ENCODE measurements at regions not wholly inside any gene's neighbourhood (a gene's known extent, or its start where the extent isn't known, plus 50 kb on each side); places are given as distances from the start of the nearest gene placed in this dataset.

DNA sequence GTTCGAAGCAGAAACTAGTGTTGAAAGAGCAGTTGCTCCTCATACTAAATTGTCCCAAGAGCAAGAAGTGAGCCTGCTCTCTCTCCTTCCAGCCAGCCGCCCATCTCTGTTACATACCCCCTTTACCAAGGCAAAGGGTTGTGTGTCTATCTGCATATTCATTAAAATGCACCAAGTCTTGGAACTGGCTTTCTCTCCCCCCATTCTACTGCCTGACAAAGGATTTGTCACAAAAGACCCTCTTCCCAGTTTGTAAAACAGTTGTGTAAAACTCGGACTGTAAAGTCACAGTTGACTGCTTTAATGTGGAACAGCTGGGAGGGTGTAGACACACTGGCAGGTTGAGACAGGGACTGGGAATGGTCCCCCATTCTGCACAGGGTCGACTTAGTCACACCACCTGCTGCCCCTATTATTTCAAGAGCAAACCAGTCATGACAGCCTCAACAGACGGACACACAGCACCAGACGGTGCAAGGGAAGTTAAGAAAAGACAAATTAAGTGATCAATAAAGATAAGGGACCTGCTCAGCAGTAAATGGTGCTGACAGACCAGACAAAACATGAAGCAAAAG, 60.0 kb upstream of the HTATIP2 start:
- Histone ChIP-seq H3K36me3 (no peaks in the 10 kb centered on the region), H3K4me1 (ENCODE audit: control insufficient read depth in 1 of 2, low read depth in 2 of 2) (no peaks in the 10 kb centered on the region), H3K27me3 (replicated peaks; ENCODE audit: insufficient read depth) (no peaks in the 10 kb centered on the region), H3K27ac (no peak overlapping the region), H3K9me3 (no peaks in the 10 kb centered on the region), H3K4me3 (no peak overlapping the region)
- TF ChIP-seq CTCF (IDR thresholded peaks at IDR 0.05) = no peak
- ATAC-seq (ENCODE audit: insufficient number of reproducible peaks, low FRiP score, low read depth) (no peak), DNase-seq (ENCODE audit: low spot score) (no peak)

GRCh38 chr11:20293992-20294391, 69.5 kb upstream of the HTATIP2 start:
- DNase-seq (ENCODE audit: low spot score) = no peak
- Histone ChIP-seq H3K27me3 (replicated peaks; ENCODE audit: insufficient read depth) (no peaks in the 10 kb centered on the region), H3K4me1 (ENCODE audit: control insufficient read depth in 1 of 2, low read depth in 2 of 2) (no peaks in the 10 kb centered on the region), H3K36me3 (no peaks in the 10 kb centered on the region), H3K9me3 (no peaks in the 10 kb centered on the region), H3K27ac (no peak overlapping the region), H3K4me3 (no peak overlapping the region)
- ATAC-seq (ENCODE audit: insufficient number of reproducible peaks, low FRiP score, low read depth) = no peak
- TF ChIP-seq CTCF (IDR thresholded peaks at IDR 0.05) = no peak

DNA sequence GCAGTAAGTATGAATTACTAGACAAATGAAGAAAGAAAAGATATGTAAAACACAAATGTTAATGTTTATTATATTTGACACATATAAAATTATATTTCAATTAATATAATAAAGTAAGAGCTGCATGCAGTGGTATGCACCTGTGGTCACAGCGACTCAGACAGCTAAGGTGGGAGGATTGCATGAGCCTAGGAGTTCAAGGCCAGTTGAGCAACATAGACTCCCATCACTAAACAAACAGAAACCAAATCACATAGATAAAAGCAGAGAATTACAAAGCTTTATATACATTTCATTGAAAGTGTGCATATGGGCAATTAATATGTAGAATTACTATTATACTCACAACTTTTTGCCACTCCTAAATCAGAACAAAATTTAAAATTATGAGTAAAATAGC, 70.0 kb upstream of the HTATIP2 start:
- no peak for TF ChIP-seq CTCF (IDR thresholded peaks at IDR 0.05)
- DNase-seq (ENCODE audit: low spot score) (no peak), ATAC-seq (ENCODE audit: insufficient number of reproducible peaks, low FRiP score, low read depth) (no peak)
- H3K4me3 ChIP-seq = no peak overlapping the region
- no peaks in the 10 kb centered on the region for H3K36me3 ChIP-seq
- no peaks in the 10 kb centered on the region for H3K9me3 ChIP-seq
- H3K27ac ChIP-seq = no peak overlapping the region
- no peaks in the 10 kb centered on the region for H3K27me3 ChIP-seq (replicated peaks; ENCODE audit: insufficient read depth)
- H3K4me1 ChIP-seq (ENCODE audit: control insufficient read depth in 1 of 2, low read depth in 2 of 2) = no peaks in the 10 kb centered on the region

DNA sequence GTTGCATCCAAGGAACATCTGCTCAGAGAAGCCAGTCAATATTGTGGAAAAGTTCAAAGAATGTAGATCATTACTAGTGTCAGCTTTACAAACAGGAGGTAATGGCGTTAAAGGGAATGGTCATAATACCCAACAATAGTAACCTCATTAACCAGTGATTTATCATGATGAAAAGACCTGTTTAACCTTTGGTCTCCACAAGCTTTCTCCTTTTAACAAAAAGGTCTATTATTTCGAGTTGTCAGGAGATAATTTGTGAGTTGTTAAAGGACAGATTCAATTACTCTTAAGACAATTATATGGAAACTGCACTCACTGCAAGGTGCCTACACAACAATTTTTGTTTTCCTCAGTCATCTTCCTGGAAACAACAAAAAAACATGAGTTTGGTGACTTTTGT, 73.8 kb upstream of the HTATIP2 start:
- DNase-seq (ENCODE audit: low spot score) (no peak), ATAC-seq (ENCODE audit: insufficient number of reproducible peaks, low FRiP score, low read depth) (no peak)
- Histone ChIP-seq H3K27me3 (replicated peaks; ENCODE audit: insufficient read depth) (no peaks in the 10 kb centered on the region), H3K9me3 (no peaks in the 10 kb centered on the region), H3K4me1 (ENCODE audit: control insufficient read depth in 1 of 2, low read depth in 2 of 2) (no peaks in the 10 kb centered on the region), H3K27ac (no peak overlapping the region), H3K36me3 (no peaks in the 10 kb centered on the region), H3K4me3 (no peak overlapping the region)
- no peak for TF ChIP-seq CTCF (IDR thresholded peaks at IDR 0.05)

DNA sequence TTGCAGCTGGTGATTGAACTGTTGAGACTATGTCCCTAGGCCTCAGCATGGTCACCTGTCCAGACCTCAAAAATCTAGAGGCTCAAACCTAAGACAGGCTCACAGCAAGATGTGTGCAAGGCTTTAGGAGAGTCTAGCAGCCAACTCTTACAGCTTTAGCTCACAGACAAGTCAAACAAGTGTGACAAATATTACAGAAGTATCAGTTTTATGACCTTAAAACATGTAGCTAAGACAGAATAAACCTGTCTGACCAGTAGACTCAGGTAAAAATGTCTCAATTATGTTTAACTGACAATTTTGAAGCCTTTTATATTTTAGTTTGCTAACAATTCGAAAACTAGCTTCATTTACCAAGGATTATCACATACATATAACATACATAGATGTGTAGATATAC, 80.0 kb upstream of the HTATIP2 start:
- Histone ChIP-seq H3K9me3 (no peaks in the 10 kb centered on the region), H3K4me3 (no peak overlapping the region), H3K27ac (no peak overlapping the region), H3K36me3 (no peaks in the 10 kb centered on the region), H3K27me3 (replicated peaks; ENCODE audit: insufficient read depth) (no peaks in the 10 kb centered on the region), H3K4me1 (ENCODE audit: control insufficient read depth in 1 of 2, low read depth in 2 of 2) (no peaks in the 10 kb centered on the region)
- ATAC-seq (ENCODE audit: insufficient number of reproducible peaks, low FRiP score, low read depth) (no peak), DNase-seq (ENCODE audit: low spot score) (no peak)
- no peak for TF ChIP-seq CTCF (IDR thresholded peaks at IDR 0.05)
